22Rv1 (cell line): ENCODE measurements at regions not wholly inside any gene's neighbourhood (a gene's known extent, or its start where the extent isn't known, plus 50 kb on each side); places are given as distances from the start of the nearest gene placed in this dataset.

Experiments used
- H3K27ac ChIP-seq: fragments of 450-650 bp; 2 replicates; pipeline ENCODE4 v1.5.1; 2017
- ZFX ChIP-seq: fragments of 450-650 bp; IDR thresholded peaks from 2 replicates; pipeline ENCODE4 v1.6.1; 2017; ENCODE audit warnings: antibody characterized with exemption, borderline replicate concordance
- TF ChIP-seq, protein P1 (sequence below): fragments of 450-650 bp; IDR thresholded peaks from 2 replicates; pipeline ENCODE4 v1.5.1; 2017; ENCODE audit warnings: mild to moderate bottlenecking

DNA sequence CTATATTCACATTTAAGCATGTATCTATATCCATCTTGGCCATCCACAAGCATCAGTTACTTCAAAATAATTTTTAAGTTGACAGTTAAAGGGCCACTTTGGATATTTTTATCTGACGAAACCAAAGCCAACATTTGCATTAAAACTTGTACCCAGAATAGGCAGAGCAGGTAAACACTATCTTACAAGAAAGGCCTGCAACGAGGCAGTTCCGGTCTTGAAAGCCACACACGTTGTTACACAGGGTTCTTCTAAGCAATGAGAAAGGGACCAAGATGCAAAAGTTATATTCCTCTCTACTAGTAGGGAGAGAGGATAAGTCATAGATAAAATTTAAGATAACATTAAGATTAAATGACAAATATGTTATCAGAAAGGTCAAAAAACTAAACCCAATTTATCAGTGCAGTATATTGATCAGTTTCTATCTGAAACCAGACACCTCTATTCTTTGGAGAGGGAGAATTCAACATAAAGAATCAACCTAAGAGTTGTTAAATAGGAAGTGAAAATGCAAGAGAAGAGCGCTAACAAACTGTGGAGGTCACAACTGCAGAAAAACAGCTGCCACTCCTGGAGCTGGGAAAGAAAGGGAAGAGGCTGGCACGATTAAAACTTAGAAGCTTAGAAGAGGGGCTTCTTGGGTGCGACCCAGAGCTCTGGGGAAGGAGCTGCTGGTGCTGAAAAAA, 701.3 kb downstream of the TNS3 start:
- H3K27ac ChIP-seq = no peak overlapping the region
- no peak for TF ChIP-seq ZFX
- TF ChIP-seq, protein P1, sequence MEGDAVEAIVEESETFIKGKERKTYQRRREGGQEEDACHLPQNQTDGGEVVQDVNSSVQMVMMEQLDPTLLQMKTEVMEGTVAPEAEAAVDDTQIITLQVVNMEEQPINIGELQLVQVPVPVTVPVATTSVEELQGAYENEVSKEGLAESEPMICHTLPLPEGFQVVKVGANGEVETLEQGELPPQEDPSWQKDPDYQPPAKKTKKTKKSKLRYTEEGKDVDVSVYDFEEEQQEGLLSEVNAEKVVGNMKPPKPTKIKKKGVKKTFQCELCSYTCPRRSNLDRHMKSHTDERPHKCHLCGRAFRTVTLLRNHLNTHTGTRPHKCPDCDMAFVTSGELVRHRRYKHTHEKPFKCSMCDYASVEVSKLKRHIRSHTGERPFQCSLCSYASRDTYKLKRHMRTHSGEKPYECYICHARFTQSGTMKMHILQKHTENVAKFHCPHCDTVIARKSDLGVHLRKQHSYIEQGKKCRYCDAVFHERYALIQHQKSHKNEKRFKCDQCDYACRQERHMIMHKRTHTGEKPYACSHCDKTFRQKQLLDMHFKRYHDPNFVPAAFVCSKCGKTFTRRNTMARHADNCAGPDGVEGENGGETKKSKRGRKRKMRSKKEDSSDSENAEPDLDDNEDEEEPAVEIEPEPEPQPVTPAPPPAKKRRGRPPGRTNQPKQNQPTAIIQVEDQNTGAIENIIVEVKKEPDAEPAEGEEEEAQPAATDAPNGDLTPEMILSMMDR = no peak

DNA sequence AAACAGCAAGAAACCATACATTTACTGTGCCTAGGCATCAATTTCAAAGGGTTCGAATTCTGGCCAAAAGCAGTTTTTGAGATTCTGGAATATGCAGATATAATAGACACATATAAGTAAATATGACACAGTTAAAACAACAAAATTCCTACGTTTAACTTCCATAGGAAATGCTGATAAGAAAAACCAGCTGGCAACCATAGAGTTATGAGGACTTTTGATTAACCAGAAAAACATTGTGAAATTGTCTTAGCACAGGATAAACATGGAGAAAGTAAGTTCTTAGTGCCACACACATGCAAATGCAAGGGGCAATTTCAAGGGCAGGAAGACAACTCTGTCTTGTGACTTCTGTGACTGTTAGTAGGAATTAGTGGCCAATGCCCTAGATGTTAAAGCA, 702.1 kb downstream of the TNS3 start:
- no peak overlapping the region for H3K27ac ChIP-seq
- TF ChIP-seq ZFX = no peak
- TF ChIP-seq, protein P1 = no peak

DNA sequence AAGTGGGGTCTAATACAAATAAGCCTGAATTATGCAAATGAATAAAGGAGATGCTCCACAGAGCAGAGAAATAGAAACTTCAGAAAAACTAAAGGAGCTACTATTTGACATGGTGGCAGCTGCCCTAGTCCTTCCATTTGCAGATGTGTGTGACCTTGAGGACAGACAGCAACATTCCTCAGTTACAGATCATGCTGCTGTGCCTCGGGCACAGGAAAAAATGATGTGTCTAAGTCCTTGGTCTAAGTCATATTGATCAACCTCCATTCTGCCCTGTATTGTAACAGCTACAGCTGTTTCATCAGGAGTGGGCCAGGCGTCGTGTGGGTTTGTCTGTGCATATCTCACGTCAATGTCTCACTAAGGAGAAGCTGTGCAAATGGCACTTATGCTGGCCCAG, 710.4 kb downstream of the TNS3 start:
- H3K27ac ChIP-seq = no peak overlapping the region
- TF ChIP-seq, protein P1 = no peak
- no peak for TF ChIP-seq ZFX

DNA sequence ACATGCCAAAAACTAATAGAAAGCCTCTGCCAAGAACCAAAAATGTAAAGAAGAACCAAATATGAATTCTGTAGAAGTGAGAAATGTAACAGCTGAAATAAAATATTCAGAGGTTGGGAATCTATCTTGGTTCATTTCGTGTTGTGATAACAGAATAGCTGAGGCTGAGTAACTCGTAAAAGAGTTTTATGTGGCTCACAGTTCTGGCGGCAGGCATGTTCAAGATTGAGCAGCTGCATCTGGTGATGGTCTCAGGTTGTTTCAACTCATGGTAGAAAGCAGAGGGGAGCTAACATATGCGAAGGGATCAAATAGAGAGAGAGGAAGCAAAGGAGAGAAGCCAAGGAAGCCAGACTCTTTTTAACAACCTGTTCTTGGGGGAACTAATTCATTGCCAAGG, 717.2 kb downstream of the TNS3 start:
- TF ChIP-seq, protein P1 = no peak
- TF ChIP-seq ZFX = no peak
- no peak overlapping the region for H3K27ac ChIP-seq

DNA sequence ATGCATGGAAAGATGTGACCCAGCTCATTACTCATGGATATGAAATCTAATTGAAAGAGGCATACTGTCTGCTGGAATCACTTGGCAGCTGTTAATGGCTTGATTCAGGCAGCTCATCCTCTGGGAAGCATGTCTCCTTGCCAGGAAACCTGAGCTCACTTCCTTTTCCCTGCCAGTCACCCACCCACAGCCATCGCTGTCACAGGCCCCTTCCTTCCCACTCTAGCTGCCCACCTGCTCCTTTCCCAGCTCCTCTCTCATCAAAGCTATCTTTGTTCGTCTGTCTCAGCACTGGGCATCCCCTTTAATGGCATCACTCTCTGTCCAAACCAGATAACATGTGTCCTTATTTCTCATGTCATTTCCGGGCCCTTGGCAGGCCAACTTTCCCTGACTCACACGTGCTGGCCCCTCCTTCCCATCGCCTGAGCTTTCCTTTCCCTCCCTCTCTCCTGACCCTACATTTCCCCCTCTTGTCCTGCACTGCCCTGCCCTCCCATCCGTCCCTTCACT, 721.9 kb downstream of the TNS3 start:
- TF ChIP-seq, protein P1 = no peak
- no peak for TF ChIP-seq ZFX
- H3K27ac ChIP-seq = no peak overlapping the region

DNA sequence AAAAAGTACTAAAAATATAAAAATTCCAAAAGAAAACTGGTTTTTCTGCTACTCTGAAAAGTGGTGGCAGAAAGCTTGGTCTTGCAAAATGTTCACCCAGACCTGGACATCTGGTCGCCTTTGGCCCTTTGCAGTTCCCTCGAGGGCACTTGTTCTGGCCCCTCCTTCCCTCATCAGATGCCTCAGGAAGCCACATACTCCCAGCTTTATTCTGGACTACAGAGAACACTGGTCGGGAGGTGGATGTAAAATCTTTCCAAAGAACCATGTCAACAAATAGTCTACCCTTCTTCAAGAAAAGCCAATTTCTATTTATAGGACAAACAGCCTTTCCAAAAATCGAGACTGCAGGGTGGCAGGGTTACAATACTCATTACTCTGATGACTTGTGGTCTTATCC, 726.1 kb downstream of the TNS3 start:
- no peak overlapping the region for H3K27ac ChIP-seq
- TF ChIP-seq ZFX = no peak
- TF ChIP-seq, protein P1 = no peak

DNA sequence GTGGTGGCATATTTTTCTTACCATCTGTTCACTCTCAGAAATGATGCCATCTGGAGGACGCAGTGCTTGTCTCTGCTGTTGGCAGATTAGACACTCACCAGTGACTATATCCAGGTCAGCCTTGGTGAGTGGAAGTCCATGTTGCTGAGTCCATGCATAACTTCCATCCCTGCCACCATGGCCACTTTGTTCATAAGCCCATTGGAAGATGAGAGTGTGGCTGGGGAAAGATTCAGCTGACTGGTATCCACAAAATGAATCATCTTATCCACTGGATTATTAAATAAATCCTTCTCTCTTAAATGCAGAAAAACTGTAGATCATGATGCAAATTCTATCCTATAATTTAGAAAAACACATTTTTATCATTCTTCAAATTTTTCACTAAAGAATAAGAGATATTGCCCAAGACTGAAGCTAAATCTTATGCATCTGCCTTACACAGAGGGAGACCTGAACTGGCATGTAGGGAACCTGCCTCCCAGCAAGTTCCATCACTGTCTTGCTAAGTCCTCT, 726.9 kb downstream of the TNS3 start:
- TF ChIP-seq, protein P1 = 0 out of 2 replicates have a peak, but pooled peaks have one; percentile 13
- TF ChIP-seq ZFX = no peak
- no peak overlapping the region for H3K27ac ChIP-seq
